HepG2 (cell line): ENCODE measurements at regions not wholly inside any gene's neighbourhood (a gene's known extent, or its start where the extent isn't known, plus 50 kb on each side); places are given as distances from the start of the nearest gene placed in this dataset.

Experiments used
- ATAC-seq: fragments of 200-7000 bp; cut with Tn5 transposase; 3 replicates; pipeline ENCODE4 v1.9.1; 2020; ENCODE audit warnings: mild to moderate bottlenecking, moderate library complexity
- BruUV-seq: library from RNA; stranded (reverse); fragments of 400-500 nt; replicated peaks from 2 replicates; lab custom pipeline; 2021; lab: Mats Ljungman, UMichigan
- CTCF ChIA-PET: fragments of 300-600 bp; formaldehyde crosslinking; extraction: SDS; loops from one replicate; lab custom pipeline; 2021; ENCODE audit warnings: low total read pairs, inconsistent platforms, low intra/inter-chr PET ratio; lab: Yijun Ruan, JAX
- POLR2A ChIA-PET: fragments of 350-600 bp; sonication (Branson Sonifier 250); formaldehyde crosslinking; loops from one replicate; lab custom pipeline; 2020; ENCODE audit warnings: antibody characterized with exemption, inconsistent platforms; lab: Yijun Ruan, JAX
- DNase-seq: peaks from one replicate; pipeline ENCODE4 v3.0.0-alpha.2; 2015; ENCODE audit warnings: low spot score
- FAIRE-seq: peaks from 3 replicates; lab custom pipeline; 2011; peaks lifted over from hg19 to GRCh38; lab: Jason Lieb, UNC
- H2AFZ ChIP-seq: one replicate; pipeline ENCODE4 v1.6.1; 2011; ENCODE audit warnings: low read length, inconsistent platforms
- H3K27ac ChIP-seq: fragments of 300-600 bp; 3 replicates; pipeline ENCODE4 v1.8.0; 2011; ENCODE audit warnings: mixed run types, mild to moderate bottlenecking, mixed read lengths, low read length, inconsistent platforms; ENCODE audit not compliant: insufficient read depth; ENCODE audit errors: extremely low read length
- H3K27me3 ChIP-seq, 2 experiments: fragments of 200-600 bp in 1 of 2; 2 replicates in 1 of 2; 3 replicates in 1 of 2; pipeline versions ENCODE4 v1.6.0 to v1.8.0; 2011; ENCODE audit warnings: low read length in 2 of 2, mild to moderate bottlenecking in 2 of 2, moderate library complexity in 2 of 2, inconsistent platforms in 1 of 2; ENCODE audit not compliant: insufficient read depth in 2 of 2, control insufficient read depth in 1 of 2
- H3K36me3 ChIP-seq, 2 experiments: fragments of 200-600 bp in 1 of 2; replicated peaks in 1 of 2; 2 replicates in 1 of 2; 3 replicates in 1 of 2; pipeline versions ENCODE4 v1.5.1 to v1.8.0; 2011; ENCODE audit warnings: low read length in 2 of 2, inconsistent platforms in 1 of 2; ENCODE audit not compliant: insufficient read depth in 2 of 2, control insufficient read depth in 1 of 2
- H3K4me1 ChIP-seq: 2 replicates; pipeline ENCODE4 v1.5.1; 2012; ENCODE audit warnings: low read length, inconsistent platforms; ENCODE audit not compliant: insufficient read depth
- H3K4me2 ChIP-seq: 2 replicates; pipeline ENCODE4 v1.6.0; 2011; ENCODE audit warnings: low read depth, low read length, inconsistent platforms
- H3K4me3 ChIP-seq, 3 experiments: fragments of 200-600 bp in 1 of 3; sonication (generic), shearing (Covaris generic) in 1 of 3; replicated peaks in 1 of 3; 2 replicates each; pipeline ENCODE4 v1.5.1; 2011 to 2016; ENCODE audit warnings: low read length in 3 of 3, inconsistent platforms in 2 of 3, low read depth in 2 of 3, mild to moderate bottlenecking in 2 of 3, control low read depth in 1 of 3, mixed read lengths in 1 of 3; ENCODE audit not compliant: insufficient read depth in 1 of 3
- H3K79me2 ChIP-seq: one replicate; pipeline ENCODE4 v1.6.1; 2011; ENCODE audit warnings: low read length, inconsistent platforms; ENCODE audit not compliant: insufficient read depth
- H3K9ac ChIP-seq: 2 replicates; pipeline ENCODE4 v1.6.0; 2011; ENCODE audit warnings: mild to moderate bottlenecking, low read depth, low read length, inconsistent platforms; ENCODE audit not compliant: insufficient read depth
- H3K9me3 ChIP-seq: 2 replicates; pipeline ENCODE4 v1.5.1; 2012; ENCODE audit warnings: mild to moderate bottlenecking, low read length
- H4K20me1 ChIP-seq: 2 replicates; pipeline ENCODE4 v1.6.0; 2011; ENCODE audit warnings: inconsistent platforms, mild to moderate bottlenecking, low read length, moderate library complexity; ENCODE audit not compliant: insufficient read depth
- FOXO4 ChIP-seq: sonication (generic); formaldehyde crosslinking; conservative IDR thresholded peaks from 2 replicates; pipeline ENCODE4 v1.8.1; 2023; ENCODE audit warnings: missing genetic modification reagents
- ZNF280B ChIP-seq: sonication (generic); formaldehyde crosslinking; IDR thresholded peaks from 2 replicates; pipeline ENCODE4 v1.5.0; 2020; ENCODE audit warnings: missing genetic modification reagents, mild to moderate bottlenecking, borderline replicate concordance
- ZNF292 ChIP-seq: sonication (generic); formaldehyde crosslinking; IDR thresholded peaks from 2 replicates; pipeline ENCODE4 v1.8.1; 2022; ENCODE audit warnings: mild to moderate bottlenecking, low read depth, missing genetic modification reagents, borderline replicate concordance
- ZNF678 ChIP-seq: sonication (generic); formaldehyde crosslinking; IDR thresholded peaks from 2 replicates; pipeline ENCODE4 v1.4.0; 2020; ENCODE audit warnings: mild to moderate bottlenecking, missing genetic modification reagents
- ZNF687 ChIP-seq: sonication (generic); formaldehyde crosslinking; IDR thresholded peaks from 2 replicates; pipeline ENCODE4 v1.5.1; 2020; ENCODE audit warnings: mild to moderate bottlenecking, missing genetic modification reagents, moderate library complexity
- WGBS: methylation state at CpG from one replicate; pipeline ENCODE4 v1.1.6; 2017; ENCODE audit warnings: low lambda C conversion rate; 5-methylcytosine and 5-hydroxymethylcytosine counted together
- in situ Hi-C: cut with HindIII; loops from 2 replicates; pipeline ENCODE4 v1.10.0; 2017; ENCODE audit warnings: low pct_unique_long_range_greater_than_20kb; ENCODE audit not compliant: extremely low pct_ligation_motif_present
- intact Hi-C: fragments of 100-400 bp; cut with micrococcal nuclease; formaldehyde crosslinking; loops from one replicate; pipeline ENCODE4 v1.10.0; 2022; ENCODE audit not compliant: unreplicated experiment

- no TSS peak for BruUV-seq
- H3K27ac ChIP-seq: no peak overlapping the region
- intact Hi-C loops: no loop called here
- H3K36me3 ChIP-seq: no peaks in the 10 kb centered on the region
- TF ChIP-seq ZNF292 (CRISPR knock-in tag) (0 out of 2 replicates have a peak, but pooled peaks have one; percentile 7), ZNF280B (CRISPR knock-in tag) (no peak), FOXO4 (CRISPR knock-in tag) (no peak), ZNF678 (CRISPR knock-in tag) (no peak), ZNF687 (peak; percentile 12; the same call in 1 of the 2 replicates)
- DNase-seq (no peak), ATAC-seq (peak; percentile 39), FAIRE-seq (no peak)
- no peaks in the 10 kb centered on the region for H3K9me3 ChIP-seq
- no peak overlapping the region for H3K9ac ChIP-seq
- H3K4me2 ChIP-seq: no peak overlapping the region; the same call in none of the 2 replicates
- no peaks in the 10 kb centered on the region for H4K20me1 ChIP-seq
- in situ Hi-C loops: no loop called here
- no peak overlapping the region for H2AFZ ChIP-seq
- 0% methylated on average over 2 of the region's 11 CpGs for WGBS
- no peaks in the 10 kb centered on the region for H3K79me2 ChIP-seq
- ChIA-PET POLR2A (interaction anchor here (1.4 kb wide), 1 partner anchor 8 kb away, joined by 4 read pairs; no protein-coding TSS in a partner anchor), CTCF (no interaction called here)
- H3K4me3 ChIP-seq: no peak overlapping the region
- peaks cover 6 to 43% of the 10 kb centered on the region in 2 experiments for H3K27me3 ChIP-seq
- H3K4me1 ChIP-seq: peaks cover 38% of the 10 kb centered on the region
Measured at GRCh38 chr10:78905957-78906308, 162.8 kb upstream of the ZMIZ1 start.
